Superior temporal gyrus (tissue), 1 donor: ENCODE measurements at regions not wholly inside any gene's neighbourhood (a gene's known extent, or its start where the extent isn't known, plus 50 kb on each side); places are given as distances from the start of the nearest gene placed in this dataset.
"Not testable (repeated sequence)": the region's sequence is repeated elsewhere in the genome, so short reads cannot be mapped to it uniquely, and the experiment has no call there.

Source experiments
- DNase-seq: peaks from one replicate; pipeline ENCODE4 v3.0.0-alpha.2; 2016; ENCODE audit errors: extremely low spot score

DNA sequence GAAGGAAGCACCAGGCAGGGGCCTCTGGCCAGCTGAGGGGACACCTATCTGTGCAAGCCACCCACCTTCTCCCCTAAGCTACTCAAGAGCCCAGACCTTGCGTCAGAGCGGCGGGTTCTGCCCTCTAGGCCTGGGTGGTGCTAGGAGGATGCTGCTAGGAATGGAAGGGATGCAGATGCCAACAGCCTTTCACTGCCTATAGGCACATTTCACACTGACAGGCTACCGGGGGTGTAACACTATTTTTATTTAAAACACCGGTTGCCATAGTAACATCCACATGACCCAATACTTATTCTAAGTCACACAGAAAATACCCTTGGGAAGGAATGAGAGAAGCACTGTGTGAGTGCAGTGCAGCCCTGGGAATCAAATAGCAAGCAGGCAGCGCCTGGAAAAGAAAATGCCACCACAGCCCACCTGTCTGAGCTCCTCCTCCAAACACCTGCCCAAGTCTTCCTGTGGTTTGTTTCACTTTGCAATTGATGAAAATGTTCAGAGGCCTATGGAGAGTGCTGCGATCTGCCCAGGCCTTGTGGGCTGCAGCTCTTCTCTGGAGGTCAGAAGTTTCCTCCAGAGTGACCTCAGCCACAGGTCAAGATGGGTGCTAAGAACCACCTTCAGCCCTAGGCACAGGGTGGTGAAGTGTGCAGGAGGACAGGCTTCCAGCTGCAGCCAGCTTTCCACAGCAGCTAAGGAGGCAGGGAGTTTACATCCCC is 113.5 kb upstream of the TOPAZ1 start:
- peak; percentile 75 for DNase-seq

DNA sequence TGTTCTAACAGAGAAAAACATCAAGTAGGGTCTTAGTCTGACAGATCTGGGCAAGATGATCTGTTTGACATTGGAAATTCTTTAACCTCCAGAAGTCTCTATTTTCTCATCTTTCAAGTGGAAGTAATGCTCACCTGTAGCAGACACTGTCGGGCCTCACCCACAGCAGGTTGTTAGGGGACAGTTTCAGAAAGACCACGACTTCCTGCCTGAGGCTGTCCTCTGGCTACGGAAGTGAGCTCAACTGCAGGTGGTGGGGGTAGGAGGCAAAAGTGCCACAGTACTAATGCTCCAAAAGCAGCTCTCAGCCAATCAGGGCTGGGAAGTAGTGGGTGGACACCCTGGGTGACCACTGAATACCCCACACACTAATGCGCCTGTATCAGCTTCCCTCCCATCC is 111.4 kb upstream of the TOPAZ1 start:
- DNase-seq = no peak

DNA sequence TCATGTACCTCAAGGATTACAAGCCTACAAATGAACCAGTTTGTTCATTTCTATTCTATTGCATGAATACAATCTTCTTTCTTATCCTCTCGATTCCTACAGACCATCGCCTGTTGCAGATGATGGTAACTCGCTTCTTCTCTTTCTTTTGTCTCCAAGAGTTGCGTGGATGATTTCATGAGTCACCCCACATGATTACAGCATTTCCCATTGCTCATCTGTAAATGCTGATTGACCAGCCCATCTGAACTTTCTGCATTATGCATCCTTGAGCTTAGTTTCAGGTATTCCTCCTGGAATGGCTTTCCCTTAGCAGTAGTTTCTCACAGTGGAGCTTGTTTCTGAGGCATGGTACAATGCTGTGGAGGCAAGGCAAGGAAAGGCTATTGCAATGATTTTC is 109.6 kb upstream of the TOPAZ1 start:
- no peak for DNase-seq

DNA sequence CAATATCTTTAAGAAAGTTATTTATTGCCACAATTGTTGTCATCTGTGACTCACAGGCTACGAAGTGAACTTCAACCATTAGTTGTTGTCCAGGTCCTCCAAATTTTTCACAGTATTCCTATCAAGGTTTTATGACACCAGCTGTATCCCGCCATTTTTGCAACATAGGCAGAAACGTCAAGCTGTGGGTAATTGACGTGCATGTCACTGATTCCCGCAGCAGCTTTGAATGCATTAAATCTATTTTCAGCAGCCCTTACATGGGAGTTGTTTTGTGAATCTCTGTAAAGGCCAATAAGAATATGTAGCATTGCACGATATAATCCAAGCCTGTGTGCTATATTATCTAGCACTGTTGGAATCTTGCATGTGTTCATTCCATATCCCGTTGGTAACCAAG is 109.1 kb upstream of the TOPAZ1 start:
- no peak for DNase-seq

DNA sequence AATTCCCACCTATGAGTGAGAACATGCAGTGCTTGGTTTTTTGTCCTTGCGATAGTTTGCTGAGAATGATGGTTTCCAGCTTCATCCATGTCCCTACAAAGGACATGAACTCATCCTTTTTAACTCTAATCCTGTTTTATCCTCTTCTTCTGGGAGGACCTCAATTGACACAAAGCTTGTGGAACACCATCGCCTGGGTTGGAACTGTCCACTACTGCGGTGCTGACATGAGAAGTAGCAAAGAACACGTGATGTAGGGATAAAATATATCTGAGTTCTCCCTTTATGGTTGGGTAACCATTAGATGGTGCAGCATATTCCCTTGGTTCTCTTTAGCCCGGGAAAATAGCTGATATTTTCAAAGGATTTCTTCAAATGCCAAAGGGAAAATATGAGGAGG is 105.3 kb upstream of the TOPAZ1 start:
- no peak for DNase-seq

DNA sequence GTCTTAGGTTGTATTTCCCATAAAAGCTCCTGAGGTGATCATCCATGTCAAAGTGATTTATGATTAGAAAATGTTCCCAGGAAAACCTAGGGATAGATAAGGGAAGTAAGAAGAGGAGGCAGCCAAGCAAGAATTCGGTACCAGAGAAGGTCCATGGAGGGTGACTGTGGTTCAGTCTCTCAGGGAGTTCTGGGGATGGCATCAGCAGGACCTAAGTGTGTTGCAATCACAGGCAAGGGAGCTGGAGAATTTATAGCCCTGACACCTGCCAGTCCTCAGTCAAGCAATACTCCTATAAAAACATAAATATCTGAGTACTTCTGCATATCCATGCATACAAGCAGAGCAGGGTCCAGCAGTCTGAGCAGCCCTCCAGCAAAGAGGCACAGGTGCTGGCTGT is 95.6 kb upstream of the TOPAZ1 start:
- no peak for DNase-seq

DNA sequence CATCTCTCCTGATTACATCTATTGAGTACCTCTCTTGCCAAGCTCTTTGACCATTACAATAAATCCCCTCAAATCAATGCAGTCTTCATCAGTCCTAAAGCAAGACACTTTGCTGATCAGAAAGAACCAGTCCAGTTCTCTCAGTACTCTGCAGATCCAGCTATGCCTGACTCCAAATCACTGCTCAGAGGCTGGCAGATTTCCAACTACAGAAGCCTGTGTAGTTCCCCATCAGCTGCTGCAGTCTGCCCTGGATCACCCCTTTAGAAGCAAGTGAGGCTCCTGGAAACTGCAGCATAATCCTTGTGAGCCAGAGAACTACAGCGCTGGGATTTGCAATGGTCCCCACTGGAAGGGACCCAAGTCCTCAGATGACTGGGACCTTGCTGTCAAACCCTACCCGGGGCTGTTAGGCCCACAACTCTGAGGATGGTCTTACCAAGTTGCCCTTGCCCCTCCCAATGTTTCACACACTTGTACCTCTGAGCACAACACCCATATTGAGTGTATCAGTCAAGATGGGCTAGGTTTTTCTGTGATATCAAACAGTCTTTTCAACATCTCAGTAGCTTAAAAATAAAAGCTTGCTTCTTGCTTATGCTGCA is 81.9 kb upstream of the TOPAZ1 start:
- DNase-seq = no peak

DNA sequence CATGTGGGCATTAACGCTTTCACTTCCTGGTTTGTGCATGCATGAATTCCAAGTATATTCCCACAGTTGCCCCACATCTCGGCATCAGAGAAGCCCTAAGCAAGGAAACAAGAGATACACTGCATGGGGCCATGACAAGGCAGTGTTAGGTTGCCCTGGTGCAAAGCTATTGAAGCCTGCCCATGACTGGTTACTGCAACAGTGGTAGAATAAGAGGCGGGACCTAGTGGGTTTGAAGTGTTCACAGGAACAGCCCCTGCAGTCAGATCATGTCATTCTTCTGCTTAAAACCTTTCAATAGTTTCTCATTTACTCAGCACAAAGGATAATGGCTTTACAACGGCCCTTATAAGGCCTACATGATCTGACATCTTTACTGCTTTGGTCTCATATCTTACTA is 80.9 kb upstream of the TOPAZ1 start:
- no peak for DNase-seq

DNA sequence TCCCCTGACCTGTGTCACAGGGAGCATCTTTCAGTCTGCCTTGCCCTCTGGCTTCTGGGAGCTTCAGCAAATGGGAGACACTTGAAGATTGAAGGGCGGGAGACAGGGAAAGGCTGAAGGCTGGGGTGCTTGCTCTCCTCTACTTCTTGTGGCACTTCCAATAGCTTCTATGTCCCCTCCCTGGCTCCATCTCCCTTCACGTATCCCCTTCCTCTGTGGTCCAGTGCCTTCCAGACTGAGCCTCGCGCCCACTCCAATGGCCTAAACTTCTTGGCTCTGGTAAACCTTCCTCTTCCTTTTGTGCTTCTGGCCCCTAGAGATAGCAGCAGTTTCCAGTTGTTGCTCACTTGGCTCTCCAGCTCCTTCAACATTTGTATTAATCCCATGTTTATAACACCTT is 69.8 kb upstream of the TOPAZ1 start:
- DNase-seq = no peak

DNA sequence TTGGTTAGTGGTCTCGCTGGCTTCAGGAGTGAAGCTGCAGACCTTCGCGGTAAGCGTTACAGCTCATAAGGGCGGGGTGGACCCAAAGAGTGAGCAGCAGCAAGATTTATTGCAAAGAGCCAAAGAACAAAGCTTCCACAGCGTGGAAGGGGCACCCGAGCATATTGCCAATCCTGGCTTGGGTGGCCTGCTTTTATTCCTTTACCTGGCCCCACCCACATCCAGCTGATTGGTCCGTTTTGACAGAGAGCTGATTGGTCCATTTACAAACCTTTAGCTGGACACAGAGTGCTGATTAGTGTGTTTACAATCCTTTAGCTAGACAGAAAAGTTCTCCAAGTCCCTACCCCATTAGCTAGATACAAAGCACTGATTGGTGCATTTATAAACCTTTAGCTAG is 69.0 kb upstream of the TOPAZ1 start:
- not testable (repeated sequence) for DNase-seq

DNA sequence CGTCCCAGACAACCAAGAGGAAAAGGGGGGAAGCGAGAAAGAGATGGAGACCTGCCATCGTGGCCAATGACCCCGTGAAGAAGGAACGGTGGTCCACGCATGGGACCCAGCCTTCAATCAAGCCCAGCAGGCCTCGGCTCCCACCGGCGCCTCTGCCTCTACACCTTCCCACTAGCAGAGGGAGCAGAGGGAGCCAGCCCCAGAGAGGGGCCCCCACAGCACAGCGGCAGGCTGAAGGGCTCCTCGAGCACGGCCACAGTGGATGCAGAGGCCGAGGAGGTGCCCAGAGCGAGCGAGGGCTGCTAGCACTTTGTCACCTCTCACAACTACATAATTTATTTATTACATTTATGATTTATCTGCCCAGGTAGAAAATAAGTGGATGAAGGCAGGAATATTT is 68.4 kb upstream of the TOPAZ1 start:
- DNase-seq = no peak

DNA sequence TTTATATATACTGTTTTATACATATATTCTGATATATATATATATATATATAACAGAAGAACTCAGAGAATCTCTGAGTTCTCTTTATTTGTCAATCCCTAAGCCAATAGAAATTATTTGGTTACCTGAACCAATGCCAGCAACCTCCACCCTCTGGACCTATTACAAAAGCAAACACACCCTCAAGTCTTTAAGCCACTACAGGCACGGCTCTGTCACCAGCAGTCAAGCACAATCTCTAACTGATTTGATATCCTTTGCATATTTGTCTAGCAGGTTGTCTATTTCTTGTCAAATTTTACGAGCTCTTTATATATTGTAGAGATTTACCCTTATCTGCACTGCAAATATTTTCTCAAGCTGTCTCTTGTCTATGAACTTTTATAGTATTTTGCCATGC is 66.6 kb upstream of the TOPAZ1 start:
- no peak for DNase-seq

DNA sequence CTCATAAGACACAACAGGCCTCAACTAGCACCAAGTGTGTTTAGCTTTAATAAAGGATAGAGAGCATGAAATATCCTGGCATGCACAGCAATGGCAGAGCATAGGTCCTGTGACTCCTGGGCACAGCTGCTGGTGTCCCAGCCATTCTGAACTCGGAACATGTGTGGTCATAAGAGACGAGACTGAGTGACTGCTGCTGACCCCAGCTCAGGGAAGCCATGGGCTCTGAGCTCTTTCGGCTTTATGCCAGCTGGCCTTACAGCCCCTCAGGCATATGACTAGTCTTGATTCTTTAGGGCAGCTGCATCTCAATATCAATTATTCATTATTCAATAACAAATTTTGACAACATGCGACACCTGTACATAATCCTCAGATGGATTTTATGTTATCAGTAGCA is 62.4 kb upstream of the TOPAZ1 start:
- DNase-seq = no peak

DNA sequence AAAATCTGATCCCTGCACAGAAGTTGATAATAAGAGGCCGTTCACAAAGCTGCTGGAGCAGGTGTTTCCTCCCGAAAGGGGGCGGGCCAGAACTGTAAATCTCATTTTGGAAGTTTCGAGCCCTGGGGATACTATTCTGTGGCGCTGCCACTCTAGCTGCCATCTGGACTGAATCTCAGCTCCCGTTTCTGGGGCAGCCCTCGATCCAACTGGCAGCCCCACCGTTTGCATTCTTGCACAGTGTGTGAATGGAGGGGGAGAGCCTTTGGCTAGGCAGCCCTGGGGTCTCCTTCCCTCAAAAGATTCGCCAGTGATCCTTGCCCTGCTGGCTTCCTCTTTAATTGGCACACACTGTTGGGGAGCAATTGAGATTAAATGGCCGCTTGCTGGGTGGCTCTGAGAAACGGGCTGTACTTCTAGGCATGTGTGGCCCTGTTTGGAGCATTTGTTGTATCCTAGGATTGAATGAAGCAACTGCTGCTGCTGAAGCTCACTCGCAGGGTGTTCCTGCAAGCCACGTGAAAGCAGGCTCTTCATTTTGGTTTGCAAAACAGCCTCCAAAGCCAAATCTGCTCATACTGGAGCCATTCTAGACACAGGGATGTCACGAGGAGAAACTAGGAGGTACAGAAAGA is 57.2 kb upstream of the TOPAZ1 start:
- DNase-seq = peak; percentile 73

DNA sequence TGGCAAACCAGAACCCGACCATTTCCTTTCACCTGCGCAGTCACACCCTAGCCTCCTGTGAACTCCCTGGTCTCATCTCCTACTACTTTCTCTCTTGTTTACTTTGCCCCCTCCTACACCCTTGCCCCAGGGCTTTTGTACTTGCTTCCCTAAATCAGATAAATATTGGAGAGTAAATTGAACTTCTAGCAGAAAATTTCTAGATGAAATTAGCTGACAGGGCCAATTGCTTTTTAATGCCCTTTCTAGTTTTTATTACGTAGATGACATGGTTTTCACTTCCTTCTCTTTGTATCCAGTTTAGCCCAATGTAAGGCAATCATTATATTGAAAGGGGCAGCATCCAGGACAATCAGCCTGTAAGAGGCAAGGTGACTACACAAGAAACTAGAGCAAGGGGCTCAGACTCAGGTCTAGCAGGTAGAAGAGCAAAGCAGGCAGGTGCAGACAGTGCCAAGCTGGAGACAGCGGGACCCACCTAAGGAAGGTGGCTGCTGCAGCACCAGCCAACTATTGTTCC is 56.2 kb upstream of the TOPAZ1 start:
- DNase-seq = no peak

DNA sequence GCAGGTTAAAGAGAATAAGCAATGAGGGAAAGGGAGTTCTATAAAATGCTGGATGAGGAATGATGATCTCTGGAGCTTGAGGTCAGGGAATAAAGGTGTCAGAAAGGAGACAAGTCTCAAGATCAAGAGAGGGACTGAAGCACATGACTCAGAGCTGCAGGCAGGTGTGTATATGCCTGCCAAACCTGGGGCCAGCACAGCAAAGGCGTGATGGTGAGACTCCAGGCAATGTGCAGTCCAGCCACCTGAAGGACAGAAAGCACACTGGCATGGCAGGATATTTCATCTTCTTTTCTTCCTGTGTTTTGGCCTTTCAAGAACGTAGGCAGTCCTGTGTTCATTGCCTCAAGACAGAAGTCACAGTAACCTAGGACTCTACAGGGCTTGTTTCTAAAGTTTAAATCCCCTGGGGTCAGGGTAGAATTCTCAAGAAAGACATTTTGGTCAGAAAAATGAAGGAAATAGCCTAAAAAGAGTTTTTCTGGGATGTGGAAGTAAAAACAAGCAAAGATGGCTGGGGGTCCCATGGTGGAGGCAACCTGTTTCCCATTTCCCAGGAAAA is 55.5 kb upstream of the TOPAZ1 start:
- DNase-seq = no peak

DNA sequence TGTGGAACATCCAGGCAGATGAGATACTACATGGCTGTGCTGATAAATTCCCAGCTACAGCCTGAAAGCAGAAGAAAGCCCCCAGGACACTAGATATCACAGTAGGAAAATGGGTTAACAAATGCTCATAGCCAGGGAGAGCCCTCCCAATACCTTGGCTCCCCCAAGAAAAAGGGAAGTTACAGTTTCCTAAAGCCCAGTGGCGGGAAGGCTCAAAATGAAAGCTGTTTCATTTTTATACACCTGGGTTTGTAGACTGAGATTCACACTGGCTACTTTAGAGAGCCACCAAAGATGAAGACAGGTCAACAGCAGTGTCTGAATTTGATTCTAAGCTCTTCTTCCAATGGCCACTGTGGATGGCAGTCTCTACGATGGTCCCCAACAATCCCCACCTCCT is 55.0 kb upstream of the TOPAZ1 start:
- no peak for DNase-seq
